NOMO-1 treated with dmso at 0.1 percent for 144 hours (cell line): ENCODE measurements at regions not wholly inside any gene's neighbourhood (a gene's known extent, or its start where the extent isn't known, plus 50 kb on each side); places are given as distances from the start of the nearest gene placed in this dataset.
A peak's percentile ranks its signal among the peaks of the same experiment; 100 is the strongest.
"Not testable (repeated sequence)": the region's sequence is repeated elsewhere in the genome, so short reads cannot be mapped to it uniquely, and the experiment has no call there.

Source experiments
- DNase-seq: peaks from one replicate; lab custom pipeline; 2025; ENCODE audit not compliant: unreplicated experiment; lab: John Stamatoyannopoulos, UW

- no peak for DNase-seq
Measured at GRCh38 chr12:124654666-124655047, 87.2 kb upstream of the NCOR2 start.

DNA sequence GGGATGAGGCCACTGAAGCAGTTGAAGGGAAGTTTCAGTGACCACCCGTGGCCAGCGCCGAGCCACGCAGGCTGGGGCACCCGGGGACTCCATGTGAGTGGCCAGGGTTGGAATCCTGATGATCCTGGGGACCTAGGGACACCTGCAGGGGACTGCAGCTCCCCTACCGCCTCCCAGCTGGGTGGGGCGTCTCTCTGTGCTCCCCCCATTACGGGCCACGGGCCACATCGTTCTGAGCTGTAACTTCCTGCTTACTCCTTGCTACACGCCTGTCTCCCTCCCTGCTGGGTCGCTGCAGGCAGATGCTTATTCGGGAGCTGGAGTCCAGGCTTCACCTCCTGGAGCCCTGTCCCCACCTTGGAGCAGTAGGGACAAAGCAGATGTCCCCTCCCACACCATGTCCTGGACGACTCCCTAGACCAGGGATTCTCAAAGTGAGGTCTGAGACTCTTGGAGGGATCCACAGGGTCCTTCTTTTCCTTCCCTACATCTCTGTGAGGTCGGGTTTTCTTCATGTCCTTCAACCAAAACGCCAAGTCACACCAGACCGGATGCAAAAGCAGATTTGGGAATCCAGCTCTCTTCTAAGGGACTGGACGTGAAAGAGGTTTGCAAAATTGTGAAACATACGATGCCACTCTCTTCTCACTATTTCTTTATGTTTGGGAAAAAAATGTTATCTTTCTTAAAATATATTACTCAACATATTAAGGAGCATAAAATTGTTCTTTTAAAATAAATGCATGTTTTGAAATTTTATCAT lies 85.9 kb upstream of the NCOR2 start:
- peak; percentile 38 for DNase-seq

DNA sequence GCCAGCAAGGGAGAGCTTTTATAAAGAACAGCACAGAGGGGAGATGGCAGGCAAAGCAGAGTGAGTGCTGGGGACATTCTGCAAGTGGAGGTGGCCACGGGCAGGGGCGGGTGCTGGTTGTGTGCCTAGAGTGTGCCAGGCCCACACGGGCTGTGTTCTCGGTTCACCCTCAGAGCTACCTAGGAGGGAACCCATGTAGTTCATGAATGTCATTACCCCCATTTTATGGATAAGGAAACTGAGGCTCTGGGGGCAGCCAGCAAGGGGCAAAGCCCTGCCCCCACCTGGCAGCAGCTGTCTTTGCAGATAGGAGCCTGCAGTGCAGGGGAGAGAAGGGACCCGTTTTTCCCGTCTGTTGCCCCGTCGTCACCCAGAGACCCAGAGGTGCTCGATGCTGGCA lies 85.2 kb upstream of the NCOR2 start:
- no peak for DNase-seq

DNA sequence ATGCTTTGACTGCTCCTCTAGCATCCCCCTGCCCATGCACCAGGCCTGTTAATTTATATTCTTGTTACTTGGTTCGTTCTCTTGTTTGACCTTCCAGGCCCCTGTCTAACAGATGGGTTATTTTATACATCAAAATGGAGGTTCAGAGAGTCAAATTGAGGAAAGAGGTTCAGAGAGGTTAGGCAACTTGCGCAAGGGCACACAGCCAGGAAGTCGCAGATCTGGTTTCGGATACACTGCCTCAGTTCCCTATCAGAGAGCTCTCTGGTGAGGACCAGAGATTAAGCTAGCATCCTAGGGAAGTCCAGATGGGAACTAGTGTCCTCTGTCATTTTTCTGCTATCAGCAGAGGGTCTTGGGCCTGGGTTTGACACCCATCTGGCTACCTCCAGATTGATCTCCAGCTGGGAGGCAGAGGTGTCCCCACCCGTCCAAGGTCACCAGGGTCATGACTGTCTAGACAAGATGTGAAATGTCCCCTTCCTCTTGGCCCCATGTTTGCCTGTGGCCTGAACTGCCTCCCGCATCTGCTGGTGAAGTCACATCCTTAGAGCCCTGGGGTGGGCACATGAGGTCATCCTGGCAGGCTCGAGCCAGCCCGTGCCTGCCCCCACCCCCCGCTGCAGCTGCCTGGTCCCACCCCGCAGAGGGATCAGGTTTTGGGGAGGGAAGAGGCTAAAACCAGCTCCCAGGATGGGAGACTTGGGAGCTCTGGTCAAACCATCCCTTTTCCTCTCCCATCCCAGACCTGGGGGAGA lies 84.3 kb upstream of the NCOR2 start:
- no peak for DNase-seq

- DNase-seq: no peak
Measured at GRCh38 chr12:124650912-124651311, 83.5 kb upstream of the NCOR2 start.

DNA sequence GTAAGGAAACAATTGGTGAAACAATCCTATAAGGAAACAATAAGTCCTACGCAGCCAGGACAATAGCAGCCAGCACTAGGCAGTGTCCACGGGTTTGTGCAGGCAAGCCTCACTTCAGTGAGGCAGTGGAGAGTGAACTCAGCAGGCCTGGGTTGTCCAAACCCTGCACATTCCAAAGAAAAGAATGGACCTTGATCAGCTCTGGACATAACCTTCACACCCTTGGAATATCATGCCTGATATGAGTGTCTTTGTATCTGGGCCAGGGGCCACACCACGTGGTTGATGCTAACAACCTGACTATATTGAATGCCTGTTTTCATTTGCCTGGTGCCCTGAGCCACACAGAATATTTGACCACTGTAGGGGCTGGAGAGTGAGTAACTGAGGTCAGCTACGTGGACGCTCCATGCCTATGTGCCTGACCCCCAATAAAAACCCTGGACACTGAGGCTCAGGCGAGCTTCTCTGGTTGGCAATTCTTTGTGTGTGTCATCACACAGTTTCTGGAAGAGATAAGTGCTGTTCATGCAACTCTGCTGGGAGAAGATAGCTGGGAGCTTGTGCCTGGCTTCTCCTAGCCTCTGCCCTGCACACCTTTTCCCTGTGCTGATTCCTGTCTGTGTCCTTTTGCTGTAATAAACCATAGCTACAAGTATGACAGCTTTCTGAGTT lies 81.4 kb upstream of the NCOR2 start:
- DNase-seq: no peak

DNA sequence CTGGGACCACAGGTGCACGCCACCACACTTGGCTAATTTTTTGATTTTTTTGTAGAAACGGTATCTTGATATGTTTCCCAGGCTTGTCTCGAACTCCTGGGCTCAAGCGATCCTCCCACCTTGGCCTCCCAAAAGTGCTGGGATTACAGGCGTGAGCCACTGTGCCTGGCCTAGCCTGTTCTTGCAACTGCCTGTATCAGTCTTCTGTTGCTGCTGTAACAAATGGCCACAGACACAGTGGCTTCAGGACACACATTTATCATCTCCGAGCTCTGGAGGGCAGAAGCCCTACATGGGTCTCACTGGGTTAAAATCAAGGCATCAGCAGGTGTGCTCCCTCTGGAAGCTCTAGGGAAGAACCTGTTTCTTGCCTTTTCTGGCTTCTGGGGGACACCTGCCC lies 79.9 kb upstream of the NCOR2 start:
- DNase-seq: no peak

GRCh38 chr12:124646385-124647230 lies 79.2 kb upstream of the NCOR2 start:
- peak; percentile 43 for DNase-seq

GRCh38 chr12:124645530-124646244 lies 78.3 kb upstream of the NCOR2 start:
- DNase-seq: no peak

DNA sequence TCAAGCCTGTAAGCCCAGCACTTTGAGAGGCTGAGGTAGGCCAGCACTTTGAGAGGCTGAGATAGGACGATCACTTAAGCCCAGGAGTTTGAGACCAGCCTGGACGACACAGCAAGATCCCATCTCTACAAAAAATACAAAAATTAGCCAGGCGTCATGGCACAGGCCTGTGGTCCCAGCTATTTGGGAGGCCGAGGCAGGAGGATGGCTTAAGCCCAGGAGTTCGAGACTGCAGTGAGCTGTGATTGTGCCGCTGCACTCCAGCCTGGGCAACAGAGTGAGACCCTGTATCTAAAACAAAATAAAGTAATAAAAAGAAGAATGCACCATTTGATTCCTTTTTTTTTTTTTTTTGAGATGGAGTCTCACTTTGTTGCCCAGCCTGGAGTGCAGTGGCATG lies 76.4 kb upstream of the NCOR2 start:
- not testable (repeated sequence) for DNase-seq

DNA sequence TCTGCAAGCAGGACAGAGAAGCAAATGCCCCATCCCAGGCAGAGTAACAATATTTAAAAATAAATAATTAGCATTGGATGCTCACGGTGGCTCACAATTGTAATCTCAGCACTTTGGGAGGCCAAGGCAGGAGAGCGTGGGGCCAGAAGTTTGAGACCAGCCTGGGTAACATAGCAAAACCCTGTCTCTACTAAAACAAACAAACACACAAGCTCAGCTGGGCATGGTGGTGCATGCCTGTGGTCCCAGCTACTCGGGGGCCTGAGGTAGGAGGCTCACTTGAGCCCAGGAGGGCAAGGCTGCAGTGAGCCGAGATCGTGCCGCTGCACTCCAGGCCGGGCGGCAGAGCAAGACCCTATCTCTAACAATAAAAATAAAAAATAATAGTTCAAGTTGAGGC lies 74.7 kb upstream of the NCOR2 start:
- no peak for DNase-seq

DNA sequence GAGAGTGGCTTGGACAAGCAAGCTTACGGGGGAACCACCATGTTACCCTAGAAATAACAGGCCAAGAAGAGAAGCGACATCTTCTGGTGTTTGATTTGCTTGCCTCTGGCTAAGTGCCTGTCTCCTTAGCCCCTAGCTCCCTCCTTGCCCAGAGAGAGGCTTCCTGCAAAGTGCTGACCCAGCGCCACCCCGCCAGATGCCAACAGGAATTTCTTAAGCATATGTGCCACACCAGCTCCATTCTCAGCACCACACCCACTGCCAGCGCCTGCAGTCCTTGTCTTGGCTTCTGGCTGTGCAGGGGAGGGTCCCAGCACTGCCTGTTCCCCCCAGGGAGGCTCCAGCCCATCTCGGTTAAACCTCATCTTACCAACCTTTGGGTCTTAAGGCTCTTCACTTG lies 74.2 kb upstream of the NCOR2 start:
- DNase-seq: no peak

GRCh38 chr12:124640056-124640455 lies 72.6 kb upstream of the NCOR2 start:
- DNase-seq: no peak

- DNase-seq: no peak
Measured at GRCh38 chr12:124639122-124639806, 71.9 kb upstream of the NCOR2 start.

- DNase-seq: no peak
Measured at GRCh38 chr12:124637581-124637981, 70.2 kb upstream of the NCOR2 start.

- no peak for DNase-seq
Measured at GRCh38 chr12:124637163-124637562, 69.8 kb upstream of the NCOR2 start.

GRCh38 chr12:124636138-124636978 lies 68.9 kb upstream of the NCOR2 start:
- DNase-seq: no peak

GRCh38 chr12:124635316-124635715 lies 67.9 kb upstream of the NCOR2 start:
- DNase-seq: no peak
